ENCODE measurements at regions not wholly inside any gene's neighbourhood (a gene's known extent, or its start where the extent isn't known, plus 50 kb on each side); places are given as distances from the start of the nearest gene placed in this dataset.

GRCh38 chr22:49562685-49563249 is 264.9 kb downstream of the BRD1 start:
- ATAC-seq (no peak), DNase-seq (ENCODE audit: low read depth, low spot score) (no peak)
- H3K4me2 ChIP-seq (ENCODE audit: low read length) = no peak overlapping the region
- H3K27ac ChIP-seq (ENCODE audit: low read depth, low read length) = no peak overlapping the region
- H3K9ac ChIP-seq (ENCODE audit: low read length) = no peak overlapping the region
- H3K9me2 ChIP-seq (ENCODE audit: insufficient read depth) = no peaks in the 10 kb centered on the region
- H3K4me1 ChIP-seq (ENCODE audit: control insufficient read depth in 1 of 2, insufficient read depth in 2 of 2, low read length in 2 of 2) = no peaks in the 10 kb centered on the region
- no peak overlapping the region for H2AFZ ChIP-seq (ENCODE audit: low read depth, low read length, poor library complexity, severe bottlenecking)
- ChIA-PET RAD21 (ENCODE audit: low non-redundant PET in 1 of 2, low total read pairs in 2 of 2, uncharacterized antibody in 2 of 2, unreplicated experiment in 2 of 2) (no interaction called here), CTCF (no interaction called here), POLR2A (no interaction called here)
- H4K20me1 ChIP-seq (ENCODE audit: insufficient read depth) = no peaks in the 10 kb centered on the region
- peaks cover 7% of the 10 kb centered on the region; the same call in 1 of the 2 replicates for H3K27me3 ChIP-seq (ENCODE audit: insufficient read depth, low read length)
- H3K79me2 ChIP-seq (ENCODE audit: insufficient read depth, low read length) = peaks cover 28% of the 10 kb centered on the region; the same call in 1 of the 2 replicates
- H3K9me3 ChIP-seq (ENCODE audit: control insufficient read depth in 1 of 2, insufficient read depth in 1 of 2, low read depth in 1 of 2, low read length in 2 of 2) = no peaks in the 10 kb centered on the region
- TF ChIP-seq ZBTB33 (IDR thresholded peaks at IDR 0.05; ENCODE audit: extremely low read depth, insufficient replicate concordance, low read length) = no peak
- no peak for TF ChIP-seq RAD21 (IDR thresholded peaks at IDR 0.05; ENCODE audit: low read depth)
- TF ChIP-seq ELF1 (IDR thresholded peaks at IDR 0.05; ENCODE audit: borderline replicate concordance, low read depth) = no peak
- TF ChIP-seq CTCF (IDR thresholded peaks at IDR 0.05 in 2 of 3, conservative IDR thresholded peaks at IDR 0.05 in 1 of 3; ENCODE audit: borderline replicate concordance in 1 of 3, insufficient read depth in 1 of 3, low read depth in 2 of 3, low read length in 2 of 3) = no peak
- TF ChIP-seq YY1 (IDR thresholded peaks at IDR 0.05; ENCODE audit: extremely low read depth, insufficient replicate concordance, low read depth, low read length) = no peak
- no peak for TF ChIP-seq ZNF274 (IDR thresholded peaks at IDR 0.05; ENCODE audit: low read depth, low read length)
- no peak for TF ChIP-seq CBX3 (IDR thresholded peaks at IDR 0.05; ENCODE audit: low read depth)
- no peak for TF ChIP-seq ZFX (IDR thresholded peaks at IDR 0.05)
- no peak for TF ChIP-seq POLR2AphosphoS5 (IDR thresholded peaks at IDR 0.05; ENCODE audit: low read depth, low read length)
- TF ChIP-seq JUND (IDR thresholded peaks at IDR 0.05) = no peak
- no peak overlapping the region for H3K4me3 ChIP-seq (replicated peaks in 1 of 2; ENCODE audit: low read depth in 1 of 2, low read length in 2 of 2)
- intact Hi-C loops (cut with micrococcal nuclease) = no loop called here
- no peaks in the 10 kb centered on the region for H3K36me3 ChIP-seq (ENCODE audit: control insufficient read depth in 1 of 2, insufficient read depth in 2 of 2, low read length in 2 of 2)
- no TSS peak for BruUV-seq (replicated peaks)
